ENCODE measurements at regions not wholly inside any gene's neighbourhood (a gene's known extent, or its start where the extent isn't known, plus 50 kb on each side); places are given as distances from the start of the nearest gene placed in this dataset.

DNA sequence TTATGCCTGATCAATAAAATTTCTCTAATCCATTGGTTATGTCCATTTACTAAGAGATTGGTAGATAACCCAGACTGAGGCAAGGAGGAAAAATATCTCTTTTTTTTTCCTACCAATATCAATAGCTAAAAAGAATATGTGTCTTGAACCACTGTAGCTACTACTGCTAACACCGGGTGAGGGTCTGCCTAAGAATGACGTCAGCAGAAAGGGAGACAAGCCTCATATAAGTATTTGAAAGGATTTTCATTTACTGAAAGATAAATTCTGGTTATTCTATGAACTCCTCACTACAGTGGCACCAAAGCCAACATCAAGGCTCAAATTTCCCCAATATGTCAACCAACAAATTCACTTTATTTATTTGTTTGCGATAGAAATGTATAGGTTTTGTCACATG lies 389.0 kb upstream of the ALCAM start:
- DNase-seq: no peak

- DNase-seq: no peak
Measured at GRCh38 chr3:104982130-104982529, 384.6 kb upstream of the ALCAM start.

DNA sequence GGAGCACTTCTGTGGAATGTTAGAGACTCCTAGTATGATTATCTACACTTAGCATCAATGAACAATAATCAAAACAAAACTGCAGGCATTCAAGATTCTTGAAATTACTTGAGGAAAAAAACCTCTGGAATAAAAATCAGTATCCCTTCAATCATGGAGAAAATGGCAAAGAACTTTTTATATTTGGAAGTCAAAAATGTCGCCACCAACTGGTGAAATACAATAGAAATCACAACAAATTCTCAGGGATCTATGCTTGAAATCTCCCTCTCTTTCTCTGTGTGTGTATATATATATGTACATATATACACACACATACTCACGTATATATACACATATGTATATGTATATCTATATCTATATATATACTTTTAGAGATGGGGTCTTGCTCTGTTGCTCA lies 378.9 kb upstream of the ALCAM start:
- no peak for DNase-seq

GRCh38 chr3:104988496-104988895 lies 378.2 kb upstream of the ALCAM start:
- no peak for DNase-seq

DNA sequence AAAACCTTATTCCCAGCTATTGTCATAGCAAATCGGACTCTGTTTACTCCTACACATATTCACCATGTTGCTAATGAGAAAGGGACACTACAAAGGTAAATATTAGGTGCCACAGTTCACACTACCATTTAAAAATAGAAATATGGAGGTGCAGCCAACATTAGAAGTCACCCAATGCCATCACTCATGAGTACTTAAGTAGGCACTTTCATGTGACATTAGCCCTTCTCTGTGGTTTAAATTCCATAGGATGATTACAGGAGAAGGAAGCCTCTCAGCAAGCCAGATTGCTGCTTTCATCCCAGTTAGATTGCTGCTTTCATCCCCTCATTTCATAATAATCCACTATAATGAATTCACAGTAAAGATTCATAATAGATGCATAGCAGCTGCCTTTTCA lies 376.8 kb upstream of the ALCAM start:
- no peak for DNase-seq

DNA sequence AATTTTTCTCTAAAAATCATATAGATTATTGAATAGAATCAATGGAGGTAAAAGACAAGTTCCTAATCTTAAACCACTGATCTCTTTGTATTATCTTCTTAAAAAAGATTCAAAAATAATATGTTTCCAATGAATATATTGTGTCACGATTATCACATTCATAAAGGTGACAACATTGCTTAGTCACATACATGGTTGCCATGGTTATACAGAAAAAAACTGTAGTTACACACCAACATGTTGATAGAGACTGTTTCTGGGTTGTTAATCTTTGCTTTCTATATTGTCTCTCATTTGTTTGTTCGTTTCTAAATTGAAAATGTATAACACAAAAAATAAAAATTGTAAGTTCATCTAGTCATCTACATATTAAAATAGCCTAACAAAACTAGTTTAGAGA lies 376.0 kb upstream of the ALCAM start:
- no peak for DNase-seq

DNA sequence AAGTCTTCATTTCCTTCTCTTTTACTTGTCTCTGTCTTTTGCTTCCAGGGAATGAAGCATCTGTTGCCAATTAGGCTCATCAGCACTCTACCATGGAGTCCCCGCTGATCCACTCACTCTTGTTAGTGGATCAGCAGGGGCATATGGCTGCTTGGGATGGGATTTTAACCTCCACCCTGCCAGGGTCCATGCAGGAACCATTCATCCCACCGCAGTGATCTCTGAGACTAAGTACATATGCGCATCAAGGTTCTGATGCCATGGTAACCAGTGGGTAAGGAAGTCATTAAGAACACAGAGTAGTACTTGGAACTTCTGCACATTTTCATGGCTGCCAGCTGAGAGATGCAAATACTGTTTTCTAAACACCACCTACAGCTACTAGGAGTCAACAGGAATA lies 374.0 kb upstream of the ALCAM start:
- no peak for DNase-seq

- DNase-seq: no peak
Measured at GRCh38 chr3:105006164-105006563, 360.5 kb upstream of the ALCAM start.

DNA sequence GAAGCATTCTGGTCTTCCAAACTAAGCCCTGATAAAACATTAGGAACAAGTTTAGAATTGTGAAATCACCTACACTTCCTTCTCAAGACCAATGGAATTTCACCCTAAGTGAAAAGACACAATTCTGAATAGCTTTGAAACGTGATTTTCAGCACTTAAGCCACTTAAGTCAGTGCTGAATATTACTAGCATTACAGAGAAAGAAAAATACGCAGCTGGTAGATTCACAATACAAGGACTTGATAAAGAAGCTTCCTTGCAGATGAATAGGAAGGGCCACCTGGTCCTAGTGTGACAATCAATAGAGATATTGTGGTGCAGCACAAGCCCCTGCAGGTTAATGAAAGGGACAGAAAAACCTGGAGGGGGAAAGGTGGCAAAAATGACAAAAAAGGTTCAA lies 353.1 kb upstream of the ALCAM start:
- no peak for DNase-seq

DNA sequence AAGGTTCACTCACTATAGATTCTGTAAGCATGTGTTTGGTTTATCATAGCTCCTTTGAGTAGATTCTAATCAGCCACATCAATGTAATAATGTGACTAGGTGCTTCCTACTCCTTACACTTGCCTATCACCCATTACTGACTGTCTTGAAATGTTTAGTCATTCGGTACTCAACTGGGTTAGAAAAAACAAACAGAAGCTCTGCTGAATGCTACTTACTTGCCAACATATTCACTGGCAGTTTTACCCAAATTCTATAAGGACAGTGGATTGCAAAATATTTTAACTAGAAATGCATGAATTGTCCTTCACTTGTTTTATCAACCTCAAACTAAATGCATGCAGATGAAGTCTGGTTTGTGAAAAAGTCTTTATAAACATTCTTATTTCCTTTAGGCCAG lies 352.1 kb upstream of the ALCAM start:
- no peak for DNase-seq

- no peak for DNase-seq
Measured at GRCh38 chr3:105022813-105023212, 343.9 kb upstream of the ALCAM start.

GRCh38 chr3:105030211-105030610 lies 336.5 kb upstream of the ALCAM start:
- no peak for DNase-seq

DNA sequence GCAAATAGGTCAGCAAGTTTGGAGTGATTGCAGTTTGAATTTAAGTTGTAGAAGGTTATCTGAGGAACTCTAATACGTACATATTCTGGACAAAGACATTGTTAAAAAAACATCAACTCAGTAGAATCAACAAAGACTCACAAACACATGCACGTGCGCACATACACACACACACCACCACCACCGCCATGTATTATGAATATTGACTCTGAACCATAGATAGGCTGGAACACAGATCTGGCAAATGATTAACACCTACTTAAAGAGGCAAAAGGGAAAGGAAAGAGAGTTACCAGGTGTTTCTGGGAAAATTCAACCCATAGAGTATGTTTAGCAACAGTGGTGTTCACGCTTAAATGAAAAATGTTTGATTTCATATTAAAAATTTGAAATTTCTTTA lies 334.2 kb upstream of the ALCAM start:
- no peak for DNase-seq

DNA sequence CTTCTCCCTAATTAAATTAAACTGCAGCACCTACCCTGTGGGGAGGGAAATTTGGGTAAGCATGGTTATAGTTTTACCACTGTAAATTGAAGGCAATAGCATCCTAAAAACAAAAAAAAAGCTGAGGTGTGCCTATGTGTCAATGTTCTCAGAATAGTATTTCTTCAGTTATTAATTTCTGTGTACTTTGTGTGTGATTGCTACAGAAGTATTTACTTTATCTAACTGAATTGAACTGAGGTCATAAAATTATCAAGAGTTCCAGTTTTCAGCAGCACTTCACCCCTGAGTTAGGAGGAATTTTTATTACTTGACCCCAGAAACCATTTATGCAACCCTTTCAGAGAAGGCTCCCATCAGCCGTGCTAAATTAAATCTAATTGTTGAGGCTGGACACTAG lies 333.6 kb upstream of the ALCAM start:
- no peak for DNase-seq

GRCh38 chr3:105039004-105039403 lies 327.7 kb upstream of the ALCAM start:
- DNase-seq: no peak

- DNase-seq: no peak
Measured at GRCh38 chr3:105040026-105040622, 326.6 kb upstream of the ALCAM start.

DNA sequence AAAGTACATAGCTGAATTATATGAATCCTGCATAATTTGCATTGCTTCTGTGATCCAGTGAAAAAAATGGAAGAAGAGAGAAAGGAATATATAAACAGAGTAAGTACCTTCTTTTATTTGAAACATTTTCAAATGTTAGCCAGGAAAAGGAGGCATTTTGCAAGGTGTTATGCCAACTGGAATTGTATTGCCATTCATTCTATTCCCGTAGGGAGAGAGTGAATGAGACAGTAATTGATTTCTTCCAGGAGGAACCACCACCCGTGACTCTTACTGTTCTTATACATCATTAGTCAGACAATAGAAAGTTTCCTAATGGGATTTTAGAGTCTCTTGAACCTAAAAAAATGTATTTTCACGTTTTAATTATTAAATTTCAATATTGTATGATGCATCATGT lies 324.1 kb upstream of the ALCAM start:
- DNase-seq: no peak

- DNase-seq: no peak
Measured at GRCh38 chr3:105051111-105051510, 315.6 kb upstream of the ALCAM start.

GRCh38 chr3:105051972-105052371 lies 314.7 kb upstream of the ALCAM start:
- no peak for DNase-seq

DNA sequence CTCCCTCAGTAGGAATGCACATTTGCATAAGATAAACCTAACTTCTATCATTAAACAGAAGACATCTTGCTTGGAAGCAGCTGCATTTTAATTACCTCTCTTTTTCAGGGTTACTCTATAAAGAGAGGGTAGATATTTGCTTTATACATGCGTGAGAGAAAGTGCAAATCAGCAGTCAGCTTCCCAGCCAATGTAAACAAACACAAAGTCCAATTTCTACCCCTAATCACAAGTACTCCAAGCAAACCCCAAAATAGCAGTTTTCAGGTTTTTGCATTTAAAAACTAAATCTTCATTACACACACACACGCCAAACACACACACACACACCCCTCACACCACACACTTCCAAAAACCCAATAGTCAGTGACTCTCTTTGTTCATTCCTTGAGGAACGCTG lies 303.9 kb upstream of the ALCAM start:
- DNase-seq: no peak

GRCh38 chr3:105065895-105066839 lies 300.5 kb upstream of the ALCAM start:
- DNase-seq: no peak

GRCh38 chr3:105067361-105067760 lies 299.3 kb upstream of the ALCAM start:
- no peak for DNase-seq

Measured in amygdala (tissue), 56 donors.